ENCODE measurements at regions not wholly inside any gene's neighbourhood (a gene's known extent, or its start where the extent isn't known, plus 50 kb on each side); places are given as distances from the start of the nearest gene placed in this dataset.

DNA sequence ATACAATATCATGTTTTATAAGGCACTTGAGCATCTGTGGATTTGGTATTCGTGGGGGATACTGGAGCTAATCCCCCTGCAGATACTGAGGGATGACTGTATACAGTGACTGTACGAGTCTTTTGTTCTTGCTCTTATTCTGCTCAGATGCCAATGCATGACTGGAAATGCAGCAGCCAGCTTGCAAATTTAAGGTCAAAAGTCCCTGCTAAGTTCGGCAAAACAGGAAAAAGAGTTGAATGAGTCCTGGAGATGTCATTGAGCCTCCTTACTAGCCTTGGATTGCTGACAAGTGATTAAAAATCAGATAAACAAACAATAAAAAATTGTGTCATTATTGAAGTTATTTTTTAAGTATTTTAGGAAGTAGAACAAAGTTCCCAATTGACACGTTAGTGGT lies 599.3 kb upstream of the IMPG1 start:
- TF ChIP-seq POLR2AphosphoS5 (IDR thresholded peaks at IDR 0.05; ENCODE audit: low read depth, low read length) (no peak), POLR2A (IDR thresholded peaks at IDR 0.05; ENCODE audit: low read depth, low read length) (no peak)
